Mesenchymal stem cell (in vitro differentiated cells and primary cell): ENCODE measurements at regions not wholly inside any gene's neighbourhood (a gene's known extent, or its start where the extent isn't known, plus 50 kb on each side); places are given as distances from the start of the nearest gene placed in this dataset.

Experiments used
- DNase-seq: peaks from one replicate; pipeline ENCODE4 v3.0.0-alpha.2; 2013
- H2AFZ ChIP-seq: one replicate; pipeline ENCODE4 v1.6.1; 2013; ENCODE audit warnings: low read depth, mild to moderate bottlenecking, control low read depth, inconsistent platforms, low read length, moderate library complexity
- H2AK5ac ChIP-seq: 2 replicates; pipeline ENCODE4 v1.6.1; 2013; ENCODE audit warnings: low read length, moderate library complexity, mild to moderate bottlenecking, inconsistent platforms; ENCODE audit not compliant: severe bottlenecking
- H2BK120ac ChIP-seq: one replicate; pipeline ENCODE4 v1.6.1; 2013; ENCODE audit warnings: low read depth, mild to moderate bottlenecking, inconsistent platforms, low read length, moderate library complexity
- H2BK12ac ChIP-seq, 2 experiments: one replicate each; pipeline ENCODE4 v1.6.1; 2013; ENCODE audit warnings: inconsistent platforms in 2 of 2, low read length in 2 of 2, mild to moderate bottlenecking in 2 of 2, moderate library complexity in 2 of 2, control low read depth in 1 of 2
- H2BK15ac ChIP-seq: one replicate; pipeline ENCODE4 v1.6.1; 2013; ENCODE audit warnings: mild to moderate bottlenecking, low read depth, inconsistent platforms; ENCODE audit not compliant: poor library complexity, severe bottlenecking
- H2BK5ac ChIP-seq: 2 replicates; pipeline ENCODE4 v1.6.1; 2013; ENCODE audit warnings: low read depth, mild to moderate bottlenecking, low read length, control low read depth, inconsistent platforms; ENCODE audit not compliant: poor library complexity, severe bottlenecking
- H3K14ac ChIP-seq, 2 experiments: one replicate each; pipeline ENCODE4 v1.6.1; 2013; ENCODE audit warnings: inconsistent platforms in 2 of 2, low read length in 2 of 2, control low read depth in 1 of 2, mild to moderate bottlenecking in 1 of 2, moderate library complexity in 1 of 2
- H3K18ac ChIP-seq, 2 experiments: one replicate each; pipeline ENCODE4 v1.6.1; 2013; ENCODE audit warnings: inconsistent platforms in 2 of 2, low read length in 2 of 2, control low read depth in 1 of 2, low read depth in 1 of 2, mild to moderate bottlenecking in 1 of 2
- H3K23ac ChIP-seq, 2 experiments: one replicate each; pipeline ENCODE4 v1.6.1; 2013; ENCODE audit warnings: inconsistent platforms in 2 of 2, low read length in 2 of 2, mild to moderate bottlenecking in 2 of 2, moderate library complexity in 2 of 2, control low read depth in 1 of 2
- H3K27ac ChIP-seq: 2 replicates; pipeline ENCODE4 v1.5.1; 2013; ENCODE audit warnings: mild to moderate bottlenecking, moderate library complexity, low read length, control low read depth, inconsistent platforms; ENCODE audit not compliant: poor library complexity, severe bottlenecking
- H3K27me3 ChIP-seq, 2 experiments: 2 replicates each; pipeline versions ENCODE4 v1.6.1 to v1.7.0; 2013; ENCODE audit warnings: low read length in 2 of 2, mild to moderate bottlenecking in 2 of 2, moderate library complexity in 2 of 2, control low read depth in 1 of 2, inconsistent platforms in 1 of 2; ENCODE audit not compliant: control insufficient read depth in 1 of 2, insufficient read depth in 1 of 2
- H3K36me3 ChIP-seq, 2 experiments: 2 replicates each; pipeline versions ENCODE4 v1.6.1 to v1.7.0; 2013; ENCODE audit warnings: low read length in 2 of 2, control low read depth in 1 of 2, inconsistent platforms in 1 of 2, low read depth in 1 of 2, mild to moderate bottlenecking in 1 of 2; ENCODE audit not compliant: insufficient read depth in 2 of 2, control insufficient read depth in 1 of 2
- H3K4ac ChIP-seq, 2 experiments: one replicate each; pipeline ENCODE4 v1.6.1; 2013; ENCODE audit warnings: inconsistent platforms in 2 of 2, low read length in 2 of 2, mild to moderate bottlenecking in 2 of 2, moderate library complexity in 2 of 2, control low read depth in 1 of 2, low read depth in 1 of 2
- H3K4me1 ChIP-seq: 2 replicates; pipeline ENCODE4 v1.6.1; 2013; ENCODE audit warnings: low read depth, low read length, control low read depth; ENCODE audit not compliant: control insufficient read depth, insufficient read depth
- H3K4me2 ChIP-seq: 2 replicates; pipeline ENCODE4 v1.6.1; 2013; ENCODE audit warnings: low read length, mild to moderate bottlenecking, inconsistent platforms; ENCODE audit not compliant: poor library complexity, severe bottlenecking
- H3K4me3 ChIP-seq, 2 experiments: 2 replicates each; pipeline versions ENCODE4 v1.5.1 to v1.7.0; 2013; ENCODE audit warnings: low read length in 2 of 2, mild to moderate bottlenecking in 2 of 2, control low read depth in 1 of 2, low read depth in 1 of 2; ENCODE audit not compliant: insufficient read depth in 1 of 2
- H3K79me1 ChIP-seq: replicated peaks from 2 replicates; pipeline ENCODE4 v1.6.1; 2013; ENCODE audit warnings: mild to moderate bottlenecking, control low read depth, low read length, inconsistent platforms; ENCODE audit not compliant: poor library complexity, severe bottlenecking
- H3K9ac ChIP-seq: 2 replicates; pipeline ENCODE4 v1.7.0; 2013; ENCODE audit warnings: mild to moderate bottlenecking, low read length, moderate library complexity
- H3K9me3 ChIP-seq: 2 replicates; pipeline ENCODE4 v1.7.0; 2013; ENCODE audit warnings: mild to moderate bottlenecking, low read length; ENCODE audit not compliant: control insufficient read depth
- H4K8ac ChIP-seq: one replicate; pipeline ENCODE4 v1.6.1; 2013; ENCODE audit warnings: inconsistent platforms, mild to moderate bottlenecking, low read length, moderate library complexity
- H4K91ac ChIP-seq: one replicate; pipeline ENCODE4 v1.6.1; 2013; ENCODE audit warnings: mild to moderate bottlenecking, low read length, inconsistent platforms
- WGBS: methylation state at CpG from one replicate; pipeline ENCODE4 v1.1.7; 2013; ENCODE audit warnings: mixed read lengths; 5-methylcytosine and 5-hydroxymethylcytosine counted together

DNA sequence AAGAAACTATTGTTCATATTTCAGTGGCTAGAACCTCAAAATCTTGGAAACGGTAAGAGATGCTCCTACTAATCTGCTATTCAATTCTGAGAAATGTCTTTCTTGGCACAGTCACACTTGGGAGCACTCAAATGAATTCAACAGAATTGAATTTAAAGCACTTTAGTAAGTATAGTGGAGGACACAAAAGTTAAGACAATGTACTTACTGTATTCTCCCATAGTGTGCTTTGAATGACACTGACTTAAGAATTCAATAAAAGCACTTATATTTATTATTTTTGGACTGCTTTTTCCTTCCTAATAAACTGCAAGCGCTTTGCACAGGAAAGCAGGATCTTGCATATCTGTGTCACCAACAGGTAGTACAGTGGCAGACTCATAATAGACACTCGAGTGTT, 156.1 kb upstream of the RIMS1 start:
- Histone ChIP-seq H3K9ac (no peak overlapping the region), H3K4me2 (no peak overlapping the region), H3K14ac (no peak overlapping the region), H2BK5ac (no peak overlapping the region), H4K91ac (no peak overlapping the region), H3K23ac (no peak overlapping the region), H3K27me3 (no peaks in the 10 kb centered on the region), H3K18ac (no peak overlapping the region), H3K4ac (no peak overlapping the region), H2AFZ (no peak overlapping the region), H3K36me3 (no peaks in the 10 kb centered on the region), H3K4me3 (no peak overlapping the region), H3K79me1 (no peaks in the 10 kb centered on the region), H3K27ac (no peak overlapping the region), H3K9me3 (no peaks in the 10 kb centered on the region), H2BK120ac (no peak overlapping the region), H2BK15ac (no peak overlapping the region), H2BK12ac (no peak overlapping the region), H2AK5ac (no peak overlapping the region), H3K4me1 (no peaks in the 10 kb centered on the region), H4K8ac (no peak overlapping the region)
- no peak for DNase-seq
- 92% methylated on average over 2 of the region's 3 CpGs for WGBS

DNA sequence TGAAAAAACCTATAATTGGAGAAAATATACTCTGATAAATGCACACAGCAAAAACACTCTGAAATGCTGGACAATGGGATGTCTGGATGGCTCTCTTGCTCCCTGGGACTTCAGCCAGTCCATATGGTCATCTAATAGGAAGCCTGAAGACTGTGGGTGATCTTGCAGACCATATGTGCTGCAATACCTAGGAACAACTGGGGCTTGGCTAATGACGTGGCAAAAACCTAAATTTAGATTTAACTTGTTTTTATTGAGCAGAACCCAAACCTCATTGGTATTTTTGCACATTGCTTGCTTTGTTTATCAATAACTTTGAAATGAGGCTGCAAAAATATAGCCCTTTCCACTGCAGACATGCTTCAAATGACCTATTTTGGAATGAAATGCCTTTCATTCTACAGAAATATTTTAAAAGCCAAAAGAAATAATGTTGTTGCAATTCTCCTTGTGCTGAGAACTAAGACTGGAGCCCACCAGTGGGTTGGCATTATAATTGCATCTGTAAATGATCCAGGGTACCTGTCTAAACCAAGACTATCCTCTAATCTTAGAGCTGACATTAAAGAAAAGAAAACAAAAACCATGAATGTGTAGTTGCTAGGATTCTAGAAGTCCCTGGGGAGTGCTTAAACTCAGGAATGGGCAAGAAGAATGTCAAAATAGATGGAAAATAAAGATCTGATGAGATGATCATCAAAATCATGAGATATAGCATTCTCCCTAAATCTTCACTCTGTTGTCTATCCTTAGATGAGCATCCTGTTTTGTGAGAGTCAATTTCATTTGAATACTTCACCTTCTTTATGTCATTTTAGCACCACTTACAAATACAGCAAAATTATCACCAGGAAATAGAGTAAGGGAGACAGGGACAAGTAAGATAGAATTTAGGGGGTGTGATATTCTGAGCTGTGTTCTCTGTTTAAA, 152.1 kb upstream of the RIMS1 start:
- Histone ChIP-seq H2AK5ac (no peak overlapping the region), H2AFZ (no peak overlapping the region), H3K23ac (no peak overlapping the region), H3K14ac (no peak overlapping the region), H3K27ac (no peak overlapping the region), H2BK12ac (no peak overlapping the region), H3K18ac (no peak overlapping the region), H4K8ac (no peak overlapping the region), H3K9ac (no peak overlapping the region), H3K4me1 (no peaks in the 10 kb centered on the region), H3K36me3 (no peaks in the 10 kb centered on the region), H3K79me1 (no peaks in the 10 kb centered on the region), H2BK120ac (no peak overlapping the region), H2BK5ac (no peak overlapping the region), H3K4ac (no peak overlapping the region), H4K91ac (no peak overlapping the region), H3K4me3 (no peak overlapping the region), H3K27me3 (no peaks in the 10 kb centered on the region), H3K9me3 (no peaks in the 10 kb centered on the region), H3K4me2 (no peak overlapping the region), H2BK15ac (no peak overlapping the region)
- no peak for DNase-seq
- 83% methylated on average over 1 of the region's 1 CpG for WGBS

DNA sequence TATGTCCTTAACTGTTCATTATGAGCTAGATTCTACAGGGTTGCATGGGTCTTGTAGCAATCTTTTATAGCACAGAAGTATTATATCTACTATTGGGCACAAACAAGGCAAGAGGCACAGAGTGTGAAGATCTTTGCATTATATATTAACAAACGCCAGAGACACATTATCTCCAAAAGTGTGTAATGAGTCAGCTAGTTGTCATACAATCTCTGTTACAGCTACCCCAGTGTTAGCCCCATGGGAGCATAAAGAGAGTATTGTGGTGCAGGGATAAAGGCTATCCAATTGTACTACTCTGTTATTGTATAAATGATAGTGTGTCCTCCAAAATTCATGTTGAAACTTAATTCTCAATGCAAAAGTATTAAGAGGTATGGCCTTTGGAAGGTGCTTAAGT, 148.4 kb upstream of the RIMS1 start:
- Histone ChIP-seq H3K9me3 (no peaks in the 10 kb centered on the region), H2BK12ac (no peak overlapping the region), H2BK120ac (no peak overlapping the region), H2AFZ (no peak overlapping the region), H4K91ac (no peak overlapping the region), H4K8ac (no peak overlapping the region), H3K4me1 (no peaks in the 10 kb centered on the region), H3K4ac (no peak overlapping the region), H3K14ac (no peak overlapping the region), H2BK15ac (no peak overlapping the region), H2BK5ac (no peak overlapping the region), H3K23ac (no peak overlapping the region), H3K9ac (no peak overlapping the region), H3K79me1 (no peaks in the 10 kb centered on the region), H2AK5ac (no peak overlapping the region), H3K18ac (no peak overlapping the region), H3K27ac (no peak overlapping the region), H3K27me3 (no peaks in the 10 kb centered on the region), H3K4me2 (no peak overlapping the region), H3K4me3 (no peak overlapping the region), H3K36me3 (no peaks in the 10 kb centered on the region)
- no peak for DNase-seq
- no CpG with 5 or more reads among the region's 1 CpG for WGBS

DNA sequence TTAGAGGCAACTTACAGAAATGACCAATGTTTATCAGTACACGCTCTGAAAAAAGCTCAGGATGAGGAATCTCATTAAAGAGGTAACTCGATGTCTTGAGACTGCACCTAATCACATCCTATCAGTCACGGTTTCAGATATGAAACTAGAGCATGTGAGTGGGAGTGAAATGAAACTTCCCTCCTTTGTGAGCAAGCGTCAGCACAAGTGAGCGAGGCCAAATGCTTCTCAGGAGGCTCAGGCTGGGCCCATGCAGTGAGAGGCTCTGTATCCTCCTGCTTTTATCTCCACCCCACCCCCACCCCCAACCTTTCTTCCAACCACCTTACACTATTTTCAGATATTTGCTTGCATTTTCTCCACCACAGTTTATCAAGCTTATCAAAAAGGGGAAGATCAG, 140.8 kb upstream of the RIMS1 start:
- no peak overlapping the region for H3K14ac ChIP-seq
- no peak overlapping the region for H2BK5ac ChIP-seq
- H3K79me1 ChIP-seq = no peaks in the 10 kb centered on the region
- no peak overlapping the region for H3K4me2 ChIP-seq
- no peak overlapping the region for H3K4me3 ChIP-seq
- no peak overlapping the region for H3K9ac ChIP-seq
- H3K27me3 ChIP-seq = no peaks in the 10 kb centered on the region
- no peaks in the 10 kb centered on the region for H3K4me1 ChIP-seq
- H3K36me3 ChIP-seq = no peaks in the 10 kb centered on the region
- no peak overlapping the region for H2BK12ac ChIP-seq
- H3K4ac ChIP-seq = no peak overlapping the region
- no peak for DNase-seq
- H3K9me3 ChIP-seq = no peaks in the 10 kb centered on the region
- no peak overlapping the region for H2BK120ac ChIP-seq
- no peak overlapping the region for H3K18ac ChIP-seq
- H3K23ac ChIP-seq = no peak overlapping the region
- H2AFZ ChIP-seq = no peak overlapping the region
- H4K91ac ChIP-seq = no peak overlapping the region
- 76% methylated on average over 5 of the region's 5 CpGs for WGBS
- H3K27ac ChIP-seq = no peak overlapping the region
- H2BK15ac ChIP-seq = no peak overlapping the region
- H2AK5ac ChIP-seq = no peak overlapping the region
- H4K8ac ChIP-seq = no peak overlapping the region
